BE2C (cell line): ENCODE measurements at regions not wholly inside any gene's neighbourhood (a gene's known extent, or its start where the extent isn't known, plus 50 kb on each side); places are given as distances from the start of the nearest gene placed in this dataset.

ENCODE experiments used
- DNase-seq: peaks from one replicate; pipeline ENCODE4 v3.0.0-alpha.2; 2020
- H3K27me3 ChIP-seq: fragments of 250-450 bp; sonication (Bioruptor Pico); 2 replicates; pipeline ENCODE4 v1.5.1; 2020; ENCODE audit warnings: mild to moderate bottlenecking
- H3K36me3 ChIP-seq: fragments of 250-450 bp; sonication (Bioruptor Pico); 2 replicates; pipeline ENCODE4 v1.5.1; 2020; ENCODE audit warnings: mild to moderate bottlenecking
- H3K4me1 ChIP-seq: fragments of 250-450 bp; sonication (Bioruptor Pico); 2 replicates; pipeline ENCODE4 v1.5.1; 2020
- H3K4me3 ChIP-seq: 2 replicates; pipeline ENCODE4 v1.5.1; 2011; ENCODE audit warnings: low read depth, low read length
- H3K9me3 ChIP-seq: fragments of 250-450 bp; sonication (Bioruptor Pico); 2 replicates; pipeline ENCODE4 v1.5.1; 2020
- TF ChIP-seq, protein P1 (sequence below): IDR thresholded peaks from 2 replicates; pipeline ENCODE4 v1.5.1; 2012; ENCODE audit warnings: mild to moderate bottlenecking, low read depth, low read length

DNA sequence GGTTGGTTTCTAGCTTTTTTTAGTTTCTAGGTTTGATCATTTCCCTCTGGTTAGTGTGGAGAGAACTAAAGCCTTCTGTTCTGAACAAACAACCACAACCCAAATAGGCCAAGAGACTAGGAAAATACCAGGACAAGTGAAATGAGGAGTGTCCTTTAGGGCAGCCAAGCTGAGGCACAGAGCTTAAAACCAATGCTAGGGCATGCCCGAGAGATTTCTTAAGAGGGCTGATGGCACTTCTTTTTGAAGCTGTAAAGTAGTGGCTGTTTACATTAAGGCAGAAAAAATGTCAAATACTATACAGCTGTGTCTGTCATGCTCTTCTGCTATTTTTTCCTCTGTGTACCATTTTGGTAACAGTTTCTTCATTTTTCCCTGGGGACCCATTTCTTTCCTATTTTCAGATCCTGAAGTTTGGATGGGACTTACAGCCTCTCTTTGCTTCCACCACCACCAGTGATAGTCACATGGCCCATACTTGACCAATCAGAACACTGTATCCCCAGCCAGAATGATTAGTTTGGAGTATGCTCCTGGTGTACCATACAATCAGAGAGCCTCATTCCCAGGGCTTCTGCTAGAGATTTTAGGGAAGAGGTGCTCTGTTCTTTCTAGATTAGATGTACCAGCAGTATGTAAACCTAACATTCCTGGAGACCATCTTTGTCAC lies 154.4 kb downstream of the BMP2 start:
- H3K9me3 ChIP-seq: no peaks in the 10 kb centered on the region
- TF ChIP-seq, protein P1, sequence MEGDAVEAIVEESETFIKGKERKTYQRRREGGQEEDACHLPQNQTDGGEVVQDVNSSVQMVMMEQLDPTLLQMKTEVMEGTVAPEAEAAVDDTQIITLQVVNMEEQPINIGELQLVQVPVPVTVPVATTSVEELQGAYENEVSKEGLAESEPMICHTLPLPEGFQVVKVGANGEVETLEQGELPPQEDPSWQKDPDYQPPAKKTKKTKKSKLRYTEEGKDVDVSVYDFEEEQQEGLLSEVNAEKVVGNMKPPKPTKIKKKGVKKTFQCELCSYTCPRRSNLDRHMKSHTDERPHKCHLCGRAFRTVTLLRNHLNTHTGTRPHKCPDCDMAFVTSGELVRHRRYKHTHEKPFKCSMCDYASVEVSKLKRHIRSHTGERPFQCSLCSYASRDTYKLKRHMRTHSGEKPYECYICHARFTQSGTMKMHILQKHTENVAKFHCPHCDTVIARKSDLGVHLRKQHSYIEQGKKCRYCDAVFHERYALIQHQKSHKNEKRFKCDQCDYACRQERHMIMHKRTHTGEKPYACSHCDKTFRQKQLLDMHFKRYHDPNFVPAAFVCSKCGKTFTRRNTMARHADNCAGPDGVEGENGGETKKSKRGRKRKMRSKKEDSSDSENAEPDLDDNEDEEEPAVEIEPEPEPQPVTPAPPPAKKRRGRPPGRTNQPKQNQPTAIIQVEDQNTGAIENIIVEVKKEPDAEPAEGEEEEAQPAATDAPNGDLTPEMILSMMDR: no peak
- H3K27me3 ChIP-seq: no peaks in the 10 kb centered on the region

DNA sequence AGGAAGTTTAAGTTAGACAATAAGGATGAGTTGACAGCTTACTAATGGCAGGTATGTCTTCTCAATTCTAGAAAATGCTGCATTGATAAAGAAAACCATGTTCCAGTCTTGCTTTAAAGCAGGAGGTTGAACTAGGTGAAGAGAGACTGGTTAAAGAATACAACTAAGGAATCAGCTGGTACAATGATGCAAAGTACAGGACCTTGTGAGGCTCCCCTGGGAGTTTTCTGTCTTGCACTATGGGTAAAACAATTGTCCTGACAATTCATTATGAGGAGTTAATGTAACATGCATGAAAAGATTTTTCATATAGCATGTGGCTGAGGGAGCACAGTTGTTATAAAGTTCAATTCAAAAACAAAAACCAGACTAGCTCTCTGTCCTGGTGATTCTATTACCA lies 157.2 kb downstream of the BMP2 start:
- TF ChIP-seq, protein P1: no peak

More for the DNA sequence above, 154.4 kb downstream of the BMP2 start:
- DNase-seq: no peak
- no peaks in the 10 kb centered on the region for H3K4me1 ChIP-seq
- H3K36me3 ChIP-seq: no peaks in the 10 kb centered on the region
- no peak overlapping the region for H3K4me3 ChIP-seq

DNA sequence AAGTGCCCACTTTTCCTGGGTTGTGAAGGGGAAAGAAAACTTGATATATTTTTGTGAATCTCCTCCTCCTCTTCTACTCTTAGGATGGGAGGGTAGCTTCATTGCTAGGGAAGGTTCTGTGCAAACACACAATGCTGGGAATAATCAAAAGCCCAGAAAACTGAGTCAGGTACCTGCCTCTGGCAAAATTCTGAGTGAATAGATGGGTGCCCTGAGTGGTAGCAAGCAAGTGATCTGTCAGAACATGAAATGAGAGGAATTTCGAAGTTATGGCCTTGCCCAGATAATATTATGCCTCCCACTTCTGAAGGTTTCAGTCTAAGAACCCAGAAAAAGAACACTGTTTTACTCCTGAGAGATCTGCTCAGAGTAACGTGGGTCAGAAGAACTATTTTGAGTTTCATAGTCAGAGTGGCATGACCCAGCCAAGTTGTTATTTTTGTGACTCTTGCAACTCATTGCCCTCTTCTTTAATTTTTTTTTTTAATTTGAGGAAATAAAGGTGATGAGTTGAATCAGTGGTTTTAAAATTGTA lies 158.3 kb downstream of the BMP2 start:
- TF ChIP-seq, protein P1: no peak
- Histone ChIP-seq H3K9me3 (no peaks in the 10 kb centered on the region), H3K27me3 (no peaks in the 10 kb centered on the region)

More for the DNA sequence above, 157.2 kb downstream of the BMP2 start:
- no peaks in the 10 kb centered on the region for H3K36me3 ChIP-seq
- no peak overlapping the region for H3K4me3 ChIP-seq
- no peak for DNase-seq
- no peaks in the 10 kb centered on the region for H3K4me1 ChIP-seq
- H3K27me3 ChIP-seq: no peaks in the 10 kb centered on the region
- no peaks in the 10 kb centered on the region for H3K9me3 ChIP-seq

DNA sequence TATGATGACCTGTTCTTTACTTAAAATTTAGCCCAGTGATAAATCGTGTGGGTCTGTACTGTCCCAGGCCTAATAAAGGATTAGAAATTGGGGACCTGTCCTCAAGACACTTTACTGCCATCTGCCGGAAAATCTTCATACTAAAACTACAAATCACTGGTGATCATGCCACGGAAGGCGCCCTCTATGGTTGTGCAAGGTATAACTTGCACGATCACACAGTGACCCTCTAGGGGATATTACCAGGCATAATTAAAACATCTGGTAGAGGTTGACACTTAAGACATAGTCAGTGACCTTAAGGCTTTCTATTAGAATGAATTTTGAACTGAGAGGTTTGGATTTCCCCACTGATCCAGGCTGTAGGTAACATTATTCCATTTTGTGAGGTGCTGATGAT lies 172.6 kb downstream of the BMP2 start:
- Histone ChIP-seq H3K4me1 (no peaks in the 10 kb centered on the region), H3K4me3 (no peak overlapping the region), H3K27me3 (no peaks in the 10 kb centered on the region), H3K9me3 (no peaks in the 10 kb centered on the region), H3K36me3 (no peaks in the 10 kb centered on the region)
- peak; percentile 23 for DNase-seq
- TF ChIP-seq, protein P1: peak; percentile 45

More for the DNA sequence above, 158.3 kb downstream of the BMP2 start:
- no peaks in the 10 kb centered on the region for H3K36me3 ChIP-seq
- H3K4me3 ChIP-seq: no peak overlapping the region
- no peaks in the 10 kb centered on the region for H3K4me1 ChIP-seq
- no peak for DNase-seq

DNA sequence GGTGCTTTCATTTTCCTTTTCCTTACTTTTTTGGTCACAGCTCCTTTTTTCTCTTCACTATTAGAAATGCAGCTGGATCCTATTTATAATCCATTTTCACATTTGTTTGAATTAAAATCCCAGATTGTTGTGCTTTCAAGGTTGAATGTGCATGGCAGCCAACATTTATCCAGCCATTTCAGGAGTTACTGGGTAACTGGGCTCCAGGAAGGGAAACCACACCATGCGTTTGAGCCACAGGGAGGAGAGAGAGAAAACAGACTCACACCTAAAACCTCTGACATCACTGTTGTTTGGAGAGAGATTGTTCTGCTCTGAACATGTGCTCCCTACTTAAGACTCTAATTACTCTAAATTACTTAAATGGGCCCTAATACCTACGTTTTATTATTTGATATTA lies 173.4 kb downstream of the BMP2 start:
- no peak overlapping the region for H3K4me3 ChIP-seq
- no peaks in the 10 kb centered on the region for H3K9me3 ChIP-seq
- H3K27me3 ChIP-seq: no peaks in the 10 kb centered on the region
- TF ChIP-seq, protein P1: no peak
- H3K36me3 ChIP-seq: no peaks in the 10 kb centered on the region
- no peak for DNase-seq
- no peaks in the 10 kb centered on the region for H3K4me1 ChIP-seq

DNA sequence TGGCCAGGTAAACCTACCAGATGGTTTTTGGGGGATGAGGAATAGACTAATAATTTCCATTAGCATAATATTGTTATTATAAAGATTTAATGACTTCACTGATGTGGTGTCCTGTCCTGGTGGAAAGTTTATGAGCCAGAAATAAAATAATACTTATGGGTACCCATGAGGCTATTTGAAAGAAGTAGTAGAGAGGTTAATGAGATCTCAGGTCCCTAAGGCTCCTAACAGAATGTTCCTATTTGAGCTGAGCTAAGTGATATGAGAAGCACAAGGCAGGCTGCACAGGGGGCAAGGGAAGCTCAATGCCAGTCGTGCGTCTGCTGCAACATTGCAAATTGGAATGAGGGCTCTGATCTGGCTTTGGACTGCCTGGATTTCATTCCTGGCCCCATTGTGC lies 174.1 kb downstream of the BMP2 start:
- Histone ChIP-seq H3K9me3 (no peaks in the 10 kb centered on the region), H3K4me1 (no peaks in the 10 kb centered on the region), H3K4me3 (no peak overlapping the region), H3K27me3 (no peaks in the 10 kb centered on the region), H3K36me3 (no peaks in the 10 kb centered on the region)
- TF ChIP-seq, protein P1: no peak
- no peak for DNase-seq
